Keratinocyte (primary cell): ENCODE measurements at regions not wholly inside any gene's neighbourhood (a gene's known extent, or its start where the extent isn't known, plus 50 kb on each side); places are given as distances from the start of the nearest gene placed in this dataset.

Source experiments
- DNase-seq: peaks from one replicate; pipeline ENCODE4 v3.0.0-alpha.2; 2011; ENCODE audit warnings: low read depth, missing footprints, low spot score
- FAIRE-seq: peaks from 2 replicates; lab custom pipeline; 2011; peaks lifted over from hg19 to GRCh38; lab: Jason Lieb, UNC
- H2AFZ ChIP-seq: 2 replicates; pipeline ENCODE4 v1.6.0; 2012; ENCODE audit warnings: low read length, control low read depth, inconsistent platforms; ENCODE audit not compliant: control insufficient read depth
- H3K27ac ChIP-seq: 2 replicates; pipeline ENCODE4 v1.5.1; 2011; ENCODE audit warnings: low read length; ENCODE audit not compliant: control insufficient read depth, insufficient read depth
- H3K27me3 ChIP-seq: 3 replicates; pipeline ENCODE4 v1.6.0; 2011; ENCODE audit warnings: low read length; ENCODE audit not compliant: control insufficient read depth, insufficient read depth; ENCODE audit errors: extremely low read depth
- H3K36me3 ChIP-seq, 2 experiments: 2 replicates in 1 of 2; 3 replicates in 1 of 2; pipeline ENCODE4 v1.5.1; 2011; ENCODE audit warnings: low read length in 2 of 2, mild to moderate bottlenecking in 1 of 2; ENCODE audit not compliant: control insufficient read depth in 2 of 2, insufficient read depth in 2 of 2; ENCODE audit errors: extremely low read depth in 1 of 2
- H3K4me1 ChIP-seq: 3 replicates; pipeline ENCODE4 v1.5.1; 2011; ENCODE audit warnings: low read length; ENCODE audit not compliant: control insufficient read depth, insufficient read depth; ENCODE audit errors: extremely low read depth
- H3K4me2 ChIP-seq: 3 replicates; pipeline ENCODE4 v1.6.0; 2011; ENCODE audit warnings: low read depth, low read length; ENCODE audit not compliant: control insufficient read depth, insufficient read depth; ENCODE audit errors: extremely low read depth
- H3K4me3 ChIP-seq, 3 experiments: fragments of 200-600 bp in 1 of 3; sonication (generic) in 1 of 3; 2 replicates in 2 of 3; 3 replicates in 1 of 3; pipeline ENCODE4 v1.5.1; 2011 to 2016; ENCODE audit warnings: low read length in 3 of 3, mild to moderate bottlenecking in 3 of 3, control low read depth in 2 of 3, inconsistent platforms in 1 of 3, low read depth in 1 of 3, mixed read lengths in 1 of 3, mixed run types in 1 of 3, moderate library complexity in 1 of 3; ENCODE audit not compliant: control insufficient read depth in 2 of 3, insufficient read depth in 2 of 3; ENCODE audit errors: extremely low read depth in 1 of 3
- H3K79me2 ChIP-seq: 2 replicates; pipeline ENCODE4 v1.6.0; 2012; ENCODE audit warnings: low read length; ENCODE audit not compliant: control insufficient read depth, insufficient read depth
- H3K9ac ChIP-seq: 3 replicates; pipeline ENCODE4 v1.6.0; 2011; ENCODE audit warnings: low read length; ENCODE audit not compliant: control insufficient read depth, insufficient read depth; ENCODE audit errors: extremely low read depth
- H3K9me1 ChIP-seq: 3 replicates; pipeline ENCODE4 v1.6.0; 2011; ENCODE audit warnings: low read length; ENCODE audit not compliant: control insufficient read depth, insufficient read depth; ENCODE audit errors: extremely low read depth
- H3K9me3 ChIP-seq: 2 replicates; pipeline ENCODE4 v1.5.1; 2012; ENCODE audit warnings: low read depth, low read length; ENCODE audit not compliant: control insufficient read depth
- H4K20me1 ChIP-seq: 3 replicates; pipeline ENCODE4 v1.6.0; 2011; ENCODE audit warnings: low read length; ENCODE audit not compliant: control insufficient read depth, insufficient read depth; ENCODE audit errors: extremely low read depth
- CTCF ChIP-seq, 3 experiments: IDR thresholded peaks in 1 of 3; conservative IDR thresholded peaks in 1 of 3; optimal IDR thresholded peaks in 1 of 3; 2 replicates in 2 of 3; 3 replicates in 1 of 3; pipeline versions ENCODE3 to v1.5.1; 2011; ENCODE audit warnings: low read length in 3 of 3, mild to moderate bottlenecking in 3 of 3, moderate library complexity in 2 of 3, control low read depth in 1 of 3, inconsistent platforms in 1 of 3; ENCODE audit not compliant: insufficient read depth in 2 of 3; ENCODE audit errors: extremely low read depth in 1 of 3
- EZH2 ChIP-seq: IDR thresholded peaks from one replicate; pipeline ENCODE4 v1.6.1; 2012; ENCODE audit warnings: inconsistent platforms, mild to moderate bottlenecking, low read length, moderate library complexity
- dilution Hi-C: fragments of 300-500 bp; cut with MboI; formaldehyde crosslinking; loops from one replicate; pipeline ENCODE4 v1.7.0; 2020; ENCODE audit warnings: low sequenced_read_pairs; ENCODE audit not compliant: extremely low pct_ligation_motif_present

GRCh38 chr21:43290421-43291346 is 121.9 kb downstream of the CRYAA start:
- Histone ChIP-seq H3K27me3 (peaks cover 2% of the 10 kb centered on the region), H3K4me3 (no peak overlapping the region), H3K9ac (no peak overlapping the region), H3K27ac (no peak overlapping the region), H3K4me1 (no peaks in the 10 kb centered on the region), H3K9me3 (peaks cover 4% of the 10 kb centered on the region), H3K9me1 (no peaks in the 10 kb centered on the region), H2AFZ (no peak overlapping the region), H4K20me1 (no peaks in the 10 kb centered on the region), H3K79me2 (no peaks in the 10 kb centered on the region), H3K4me2 (no peak overlapping the region), H3K36me3 (no peaks in the 10 kb centered on the region)
- FAIRE-seq = no peak
- dilution Hi-C loops = no loop called here
- no peak for DNase-seq
- no peak for TF ChIP-seq CTCF (optimal IDR thresholded peaks at IDR 0.05 in 1 of 3, IDR thresholded peaks at IDR 0.05 in 1 of 3, conservative IDR thresholded peaks at IDR 0.05 in 1 of 3; ENCODE audit: extremely low read depth in 1 of 3, insufficient read depth in 2 of 3, low read length in 3 of 3)
- no peak for TF ChIP-seq EZH2

- no peak overlapping the region for H3K27ac ChIP-seq
- DNase-seq = no peak
- H2AFZ ChIP-seq = no peak overlapping the region
- H3K4me3 ChIP-seq = no peak overlapping the region
- H3K9me3 ChIP-seq = peaks cover 2% of the 10 kb centered on the region
- no peaks in the 10 kb centered on the region for H3K79me2 ChIP-seq
- TF ChIP-seq EZH2 (no peak), CTCF (optimal IDR thresholded peaks at IDR 0.05 in 1 of 3, IDR thresholded peaks at IDR 0.05 in 1 of 3, conservative IDR thresholded peaks at IDR 0.05 in 1 of 3; ENCODE audit: extremely low read depth in 1 of 3, insufficient read depth in 2 of 3, low read length in 3 of 3) (no peak)
- dilution Hi-C loops = no loop called here
- no peaks in the 10 kb centered on the region for H3K9me1 ChIP-seq
- FAIRE-seq = no peak
- H4K20me1 ChIP-seq = no peaks in the 10 kb centered on the region
- H3K9ac ChIP-seq = no peak overlapping the region
- no peak overlapping the region for H3K4me2 ChIP-seq
- H3K27me3 ChIP-seq = no peaks in the 10 kb centered on the region
- H3K36me3 ChIP-seq = no peaks in the 10 kb centered on the region
- H3K4me1 ChIP-seq = no peaks in the 10 kb centered on the region
Measured at GRCh38 chr21:43289966-43290365, 121.2 kb downstream of the CRYAA start.
